ENCODE measurements at regions not wholly inside any gene's neighbourhood (a gene's known extent, or its start where the extent isn't known, plus 50 kb on each side); places are given as distances from the start of the nearest gene placed in this dataset.

DNA sequence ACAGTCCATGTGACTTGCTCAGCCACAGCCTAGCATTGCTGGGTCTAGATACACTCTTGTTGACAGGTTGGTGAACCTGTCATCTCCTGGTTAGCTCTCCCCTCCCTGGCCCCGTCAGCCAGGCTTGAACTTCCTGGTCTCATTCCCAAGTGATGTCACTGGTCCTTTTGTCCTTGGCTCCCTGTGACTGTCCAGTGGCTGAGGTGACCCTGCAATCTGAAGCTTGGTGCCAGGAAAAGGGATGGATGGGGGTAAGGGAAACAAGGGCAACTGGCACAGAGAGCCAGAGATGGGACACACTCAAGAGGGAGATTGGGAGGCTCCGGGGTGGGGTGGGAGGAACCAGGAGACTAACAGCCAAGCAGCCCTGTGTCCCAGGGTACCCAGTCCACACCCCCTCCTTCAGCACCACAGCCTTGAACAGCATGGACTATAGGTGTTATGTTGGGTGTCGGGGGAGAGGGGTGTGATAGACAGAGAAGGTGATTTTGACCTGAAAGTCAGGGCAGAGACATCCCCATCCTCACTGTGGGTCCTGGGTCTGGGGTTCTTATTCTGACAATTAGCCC lies 63.8 kb upstream of the THY1 start:
- TF ChIP-seq CTCF (IDR thresholded peaks at IDR 0.05; ENCODE audit: borderline replicate concordance, control extremely low read depth, extremely low read depth, insufficient read depth, missing control alignments) = no peak
- in situ Hi-C loops (cut with MboI; ENCODE audit: low sequenced_read_pairs, unreplicated experiment) = loop anchor here (10.0 kb wide), 1 partner anchor 168 kb away; no protein-coding TSS in a partner anchor
- no peak for DNase-seq (ENCODE audit: low spot score)

DNA sequence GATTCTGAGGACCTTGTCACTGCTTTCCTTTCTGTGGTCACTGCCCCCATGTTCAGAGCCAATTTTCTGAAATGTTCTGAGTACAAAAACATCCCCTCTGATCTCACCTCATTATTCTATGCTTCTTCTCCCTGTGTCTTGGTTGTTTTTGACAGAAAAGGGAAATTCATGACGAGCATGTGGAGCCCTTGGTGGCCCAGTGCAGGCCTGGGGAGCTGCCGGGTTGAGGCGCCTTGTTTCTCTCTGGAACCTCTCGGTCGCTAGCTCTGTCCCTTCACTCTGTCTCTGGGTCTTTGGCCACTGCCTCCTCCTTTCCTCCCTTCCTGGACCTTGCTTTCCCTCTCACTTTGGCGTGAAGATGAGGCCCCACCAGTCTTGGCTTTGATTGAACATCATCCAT lies 63.0 kb upstream of the THY1 start:
- DNase-seq (ENCODE audit: low spot score) = no peak
- in situ Hi-C loops (cut with MboI; ENCODE audit: low sequenced_read_pairs, unreplicated experiment) = loop anchor here (10.0 kb wide), 1 partner anchor 169 kb away; no protein-coding TSS in a partner anchor
- TF ChIP-seq CTCF (IDR thresholded peaks at IDR 0.05; ENCODE audit: borderline replicate concordance, control extremely low read depth, extremely low read depth, insufficient read depth, missing control alignments) = no peak

- TF ChIP-seq CTCF (IDR thresholded peaks at IDR 0.05; ENCODE audit: borderline replicate concordance, control extremely low read depth, extremely low read depth, insufficient read depth, missing control alignments) = no peak
- no peak for DNase-seq (ENCODE audit: low spot score)
- in situ Hi-C loops (cut with MboI; ENCODE audit: low sequenced_read_pairs, unreplicated experiment) = loop anchor here (5.0 to 10.0 kb wide), 2 partner anchors 47 to 170 kb away; no protein-coding TSS in a partner anchor
Observed at GRCh38 chr11:119484741-119485605, 62.0 kb upstream of the THY1 start.

- no peak for TF ChIP-seq CTCF (IDR thresholded peaks at IDR 0.05; ENCODE audit: borderline replicate concordance, control extremely low read depth, extremely low read depth, insufficient read depth, missing control alignments)
- in situ Hi-C loops (cut with MboI; ENCODE audit: low sequenced_read_pairs, unreplicated experiment) = loop anchor here (5.0 to 10.0 kb wide), 2 partner anchors 48 to 171 kb away; no protein-coding TSS in a partner anchor
- DNase-seq (ENCODE audit: low spot score) = no peak
Observed at GRCh38 chr11:119483881-119484371, 61.0 kb upstream of the THY1 start.

GRCh38 chr11:119483341-119483880 lies 60.4 kb upstream of the THY1 start:
- DNase-seq (ENCODE audit: low spot score) = no peak
- in situ Hi-C loops (cut with MboI; ENCODE audit: low sequenced_read_pairs, unreplicated experiment) = loop anchor here (5.0 to 10.0 kb wide), 2 partner anchors 49 to 171 kb away; no protein-coding TSS in a partner anchor
- no peak for TF ChIP-seq CTCF (IDR thresholded peaks at IDR 0.05; ENCODE audit: borderline replicate concordance, control extremely low read depth, extremely low read depth, insufficient read depth, missing control alignments)

GRCh38 chr11:119482521-119483011 lies 59.6 kb upstream of the THY1 start:
- in situ Hi-C loops (cut with MboI; ENCODE audit: low sequenced_read_pairs, unreplicated experiment) = loop anchor here (5.0 to 10.0 kb wide), 2 partner anchors 50 to 172 kb away; no protein-coding TSS in a partner anchor
- TF ChIP-seq CTCF (IDR thresholded peaks at IDR 0.05; ENCODE audit: borderline replicate concordance, control extremely low read depth, extremely low read depth, insufficient read depth, missing control alignments) = no peak
- DNase-seq (ENCODE audit: low spot score) = no peak
